Kidney (tissue), 13 donors: ENCODE measurements at regions not wholly inside any gene's neighbourhood (a gene's known extent, or its start where the extent isn't known, plus 50 kb on each side); places are given as distances from the start of the nearest gene placed in this dataset.

Experiments used
- DNase-seq, 5 donors: peaks; one replicate each; pipeline ENCODE4 v3.0.0-alpha.2; 2013 to 2020
- FAIRE-seq: peaks from 2 replicates; lab custom pipeline; 2012; peaks lifted over from hg19 to GRCh38; lab: Jason Lieb, UNC
- H3K27ac ChIP-seq, 2 donors: one replicate each; pipeline ENCODE4 v1.7.0; 2013; ENCODE audit warnings: low read depth in 2 of 2, low read length in 2 of 2, inconsistent platforms in 1 of 2
- H3K27me3 ChIP-seq: one replicate; pipeline ENCODE4 v1.7.1; 2013; ENCODE audit warnings: low read length, inconsistent platforms; ENCODE audit not compliant: control insufficient read depth, insufficient read depth
- H3K36me3 ChIP-seq, 3 donors: one replicate each; pipeline versions ENCODE4 v1.7.0 to v1.7.1; 2013; ENCODE audit warnings: low read length in 3 of 3, control low read depth in 1 of 3, inconsistent platforms in 1 of 3; ENCODE audit not compliant: insufficient read depth in 3 of 3, control insufficient read depth in 2 of 3
- H3K4me1 ChIP-seq, 3 donors: one replicate each; pipeline versions ENCODE4 v1.7.0 to v1.7.1; 2013; ENCODE audit warnings: low read length in 3 of 3, inconsistent platforms in 1 of 3, low read depth in 1 of 3; ENCODE audit not compliant: control insufficient read depth in 2 of 3, insufficient read depth in 2 of 3
- H3K4me3 ChIP-seq, 3 donors: one replicate each; pipeline versions ENCODE4 v1.7.0 to v1.8.1; 2013; ENCODE audit warnings: low read length in 3 of 3, control low read depth in 1 of 3, inconsistent platforms in 1 of 3
- H3K9ac ChIP-seq, 3 donors: one replicate each; pipeline versions ENCODE4 v1.7.0 to v1.7.1; 2013; ENCODE audit warnings: low read length in 3 of 3, control low read depth in 1 of 3, inconsistent platforms in 1 of 3
- H3K9me3 ChIP-seq, 3 donors: one replicate each; pipeline versions ENCODE4 v1.7.0 to v1.7.1; 2013; ENCODE audit warnings: low read length in 3 of 3, control low read depth in 1 of 3, inconsistent platforms in 1 of 3; ENCODE audit not compliant: control insufficient read depth in 2 of 3, insufficient read depth in 1 of 3
- CTCF ChIP-seq: IDR thresholded peaks from 3 replicates; pipeline ENCODE4 v1.5.1; 2012; ENCODE audit warnings: mild to moderate bottlenecking, moderate library complexity, borderline replicate concordance; ENCODE audit not compliant: insufficient read depth; ENCODE audit errors: extremely low read depth
- intact Hi-C: fragments of 100-400 bp; cut with DNase I; formaldehyde crosslinking; loops from one replicate; pipeline ENCODE4 v1.11.1; 2022
- donor health status: control.
- donor health status: control.
- donor health status: control.
- donor health status: control.
- donor health status: control.
- donor health status: DM: yes; HTN: yes; CAD: no.
- donor health status: Normal renal cell carcinoma (clear cell type).

- no peaks in the 10 kb centered on the region for H3K4me1 ChIP-seq
- FAIRE-seq = no peak
- intact Hi-C loops = no loop called here
- H3K9ac ChIP-seq = no peak overlapping the region
- TF ChIP-seq CTCF = no peak
- H3K27ac ChIP-seq = no peak overlapping the region
- H3K9me3 ChIP-seq = no peaks in the 10 kb centered on the region
- no peak for DNase-seq
- no peak overlapping the region for H3K4me3 ChIP-seq
- no peaks in the 10 kb centered on the region for H3K36me3 ChIP-seq
- H3K27me3 ChIP-seq = no peaks in the 10 kb centered on the region
These were observed 50.2 kb upstream of the SDK2 start for GRCh38 chr17:73694491-73694890.

GRCh38 chr17:73695035-73695738, 50.9 kb upstream of the SDK2 start:
- no peaks in the 10 kb centered on the region for H3K9me3 ChIP-seq
- DNase-seq = no peak
- intact Hi-C loops = no loop called here
- no peak overlapping the region for H3K9ac ChIP-seq
- no peaks in the 10 kb centered on the region for H3K36me3 ChIP-seq
- TF ChIP-seq CTCF = no peak
- no peak overlapping the region for H3K27ac ChIP-seq
- H3K27me3 ChIP-seq = no peaks in the 10 kb centered on the region
- H3K4me1 ChIP-seq = no peaks in the 10 kb centered on the region
- no peak overlapping the region for H3K4me3 ChIP-seq
- FAIRE-seq = no peak

DNA sequence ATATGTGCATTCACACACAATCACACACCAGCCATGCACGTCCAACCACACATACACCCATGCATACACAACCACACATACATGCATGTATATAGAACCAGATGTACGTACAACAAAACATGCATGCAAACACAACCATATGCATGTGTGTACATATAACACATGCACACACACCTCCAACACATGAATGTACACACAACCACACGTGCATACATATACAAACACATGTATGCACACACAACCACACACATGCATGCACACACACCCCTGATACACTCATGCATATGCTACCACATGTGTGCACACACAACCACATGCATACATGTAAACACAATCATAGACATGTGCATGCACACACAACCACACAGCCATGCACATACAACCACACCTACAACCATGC, 52.0 kb upstream of the SDK2 start:
- Histone ChIP-seq H3K36me3 (no peaks in the 10 kb centered on the region), H3K4me1 (no peaks in the 10 kb centered on the region), H3K4me3 (no peak overlapping the region), H3K9me3 (no peaks in the 10 kb centered on the region), H3K27ac (no peak overlapping the region), H3K9ac (no peak overlapping the region), H3K27me3 (no peaks in the 10 kb centered on the region)
- FAIRE-seq (no peak), DNase-seq (no peak)
- intact Hi-C loops = no loop called here
- no peak for TF ChIP-seq CTCF

DNA sequence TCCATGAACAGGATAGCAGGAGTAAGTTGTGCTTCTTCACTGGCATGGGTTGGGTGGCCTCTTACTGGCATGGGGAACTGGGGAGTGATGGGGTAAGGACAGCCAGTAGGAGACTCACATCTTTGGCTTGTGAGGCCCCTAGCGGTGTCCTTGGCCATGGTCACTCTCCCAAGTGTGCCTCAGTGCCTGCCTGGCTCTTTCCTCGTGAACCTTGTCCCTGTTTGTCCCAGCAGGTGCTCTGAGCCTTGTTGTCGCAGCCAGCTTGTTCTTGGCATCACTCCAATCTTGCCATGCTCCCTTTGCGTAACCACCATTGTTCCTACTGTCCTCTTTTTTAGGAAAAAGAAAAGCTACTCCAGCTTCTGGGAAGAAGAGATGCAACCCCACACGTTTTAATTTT, 53.6 kb upstream of the SDK2 start:
- no peak overlapping the region for H3K9ac ChIP-seq
- FAIRE-seq (no peak), DNase-seq (no peak)
- H3K27ac ChIP-seq = no peak overlapping the region
- H3K4me3 ChIP-seq = no peak overlapping the region
- no peaks in the 10 kb centered on the region for H3K4me1 ChIP-seq
- no peaks in the 10 kb centered on the region for H3K36me3 ChIP-seq
- intact Hi-C loops = no loop called here
- no peaks in the 10 kb centered on the region for H3K9me3 ChIP-seq
- TF ChIP-seq CTCF = no peak
- no peaks in the 10 kb centered on the region for H3K27me3 ChIP-seq
